ENCODE measurements at regions not wholly inside any gene's neighbourhood (a gene's known extent, or its start where the extent isn't known, plus 50 kb on each side); places are given as distances from the start of the nearest gene placed in this dataset.
A peak's percentile ranks its signal among the peaks of the same experiment; 100 is the strongest.

GRCh38 chr10:131585761-131586160 lies 274.2 kb upstream of the TCERG1L start:
- DNase-seq = no peak

- no peak for DNase-seq
These were observed 275.4 kb upstream of the TCERG1L start for GRCh38 chr10:131586958-131587357.

- no peak for DNase-seq
These were observed 276.6 kb upstream of the TCERG1L start for GRCh38 chr10:131587976-131588680.

GRCh38 chr10:131588704-131589220 lies 277.2 kb upstream of the TCERG1L start:
- no peak for DNase-seq

GRCh38 chr10:131590567-131590966 lies 279.0 kb upstream of the TCERG1L start:
- DNase-seq = no peak

GRCh38 chr10:131591936-131592335 lies 280.4 kb upstream of the TCERG1L start:
- DNase-seq = no peak

GRCh38 chr10:131609176-131609575 lies 291.6 kb upstream of the PPP2R2D start:
- DNase-seq = no peak

GRCh38 chr10:131615150-131615549 lies 285.7 kb upstream of the PPP2R2D start:
- no peak for DNase-seq

- no peak for DNase-seq
These were observed 284.8 kb upstream of the PPP2R2D start for GRCh38 chr10:131616040-131616439.

- DNase-seq = no peak
These were observed 283.5 kb upstream of the PPP2R2D start for GRCh38 chr10:131617113-131617858.

GRCh38 chr10:131618587-131619267 lies 282.1 kb upstream of the PPP2R2D start:
- DNase-seq = no peak

GRCh38 chr10:131620314-131620713 lies 280.5 kb upstream of the PPP2R2D start:
- DNase-seq = no peak

- DNase-seq = no peak
These were observed 279.9 kb upstream of the PPP2R2D start for GRCh38 chr10:131620904-131621303.

GRCh38 chr10:131621784-131622624 lies 278.8 kb upstream of the PPP2R2D start:
- no peak for DNase-seq

- no peak for DNase-seq
These were observed 275.8 kb upstream of the PPP2R2D start for GRCh38 chr10:131625041-131625440.

- no peak for DNase-seq
These were observed 274.5 kb upstream of the PPP2R2D start for GRCh38 chr10:131626274-131626673.

- DNase-seq = no peak
These were observed 271.6 kb upstream of the PPP2R2D start for GRCh38 chr10:131629026-131629770.

- no peak for DNase-seq
These were observed 270.0 kb upstream of the PPP2R2D start for GRCh38 chr10:131630772-131631258.

- DNase-seq = no peak
These were observed 269.2 kb upstream of the PPP2R2D start for GRCh38 chr10:131631619-131632018.

- peak; percentile 33 for DNase-seq
These were observed 265.2 kb upstream of the PPP2R2D start for GRCh38 chr10:131635564-131636015.

GRCh38 chr10:131636116-131636515 lies 264.7 kb upstream of the PPP2R2D start:
- DNase-seq = no peak

All from T1000 (cell line).